Fibroblast of lung (primary cell): ENCODE measurements at regions not wholly inside any gene's neighbourhood (a gene's known extent, or its start where the extent isn't known, plus 50 kb on each side); places are given as distances from the start of the nearest gene placed in this dataset.

Experiments used
- DNase-seq, 2 donors: peaks; one replicate each; pipeline versions ENCODE4 v3.0.0 to v3.0.0-alpha.2; 2010; ENCODE audit warnings: low read depth in 2 of 2
- H2AFZ ChIP-seq: 2 replicates; pipeline ENCODE4 v1.5.1; 2012; ENCODE audit warnings: low read length, control low read depth, inconsistent platforms
- H3K27ac ChIP-seq: 2 replicates; pipeline ENCODE4 v1.5.1; 2011; ENCODE audit warnings: low read length, control low read depth; ENCODE audit not compliant: insufficient read depth
- H3K27me3 ChIP-seq: 2 replicates; pipeline ENCODE4 v1.5.1; 2011; ENCODE audit warnings: mild to moderate bottlenecking, low read length; ENCODE audit not compliant: control insufficient read depth, insufficient read depth
- H3K36me3 ChIP-seq: 2 replicates; pipeline ENCODE4 v1.5.1; 2011; ENCODE audit warnings: low read length; ENCODE audit not compliant: control insufficient read depth, insufficient read depth
- H3K4me1 ChIP-seq: 2 replicates; pipeline ENCODE4 v1.5.1; 2011; ENCODE audit warnings: low read length; ENCODE audit not compliant: control insufficient read depth, insufficient read depth; ENCODE audit errors: extremely low read depth
- H3K4me2 ChIP-seq: 2 replicates; pipeline ENCODE4 v1.5.1; 2011; ENCODE audit warnings: low read length, control low read depth; ENCODE audit not compliant: insufficient read depth; ENCODE audit errors: extremely low read depth
- H3K4me3 ChIP-seq, 4 experiments: fragments of 200-600 bp in 1 of 4; sonication (generic) in 1 of 4; replicated peaks in 1 of 4; 2 replicates each; pipeline ENCODE4 v1.5.1; 2011 to 2016; ENCODE audit warnings: low read length in 4 of 4, low read depth in 3 of 4, mild to moderate bottlenecking in 3 of 4, control low read depth in 2 of 4, inconsistent platforms in 1 of 4, mixed read lengths in 1 of 4; ENCODE audit not compliant: insufficient read depth in 1 of 4; ENCODE audit errors: control extremely low read depth in 1 of 4
- H3K79me2 ChIP-seq: 2 replicates; pipeline ENCODE4 v1.5.1; 2012; ENCODE audit warnings: mild to moderate bottlenecking, low read length, inconsistent platforms; ENCODE audit not compliant: control insufficient read depth, insufficient read depth
- H3K9ac ChIP-seq: 2 replicates; pipeline ENCODE4 v1.5.1; 2011; ENCODE audit warnings: mild to moderate bottlenecking, low read length, control low read depth; ENCODE audit not compliant: insufficient read depth
- H3K9me3 ChIP-seq: 2 replicates; pipeline ENCODE4 v1.5.1; 2012; ENCODE audit warnings: low read depth, low read length; ENCODE audit not compliant: control insufficient read depth, insufficient read depth
- H4K20me1 ChIP-seq: 2 replicates; pipeline ENCODE4 v1.5.1; 2011; ENCODE audit warnings: low read length; ENCODE audit not compliant: control insufficient read depth, insufficient read depth; ENCODE audit errors: extremely low read depth
- CTCF ChIP-seq, 2 donors: IDR thresholded peaks in 1 of 2; conservative IDR thresholded peaks in 1 of 2; 1 replicate in 1 of 2; 2 replicates in 1 of 2; pipeline ENCODE4 v1.5.1; 2011 to 2012; ENCODE audit warnings: low read length in 2 of 2, control low read depth in 1 of 2, inconsistent platforms in 1 of 2, low read depth in 1 of 2, mild to moderate bottlenecking in 1 of 2
- EZH2 ChIP-seq: IDR thresholded peaks from 2 replicates; pipeline ENCODE4 v1.5.1; 2012; ENCODE audit warnings: low read length, control low read depth, mild to moderate bottlenecking; ENCODE audit errors: missing control alignments

GRCh38 chr9:26748449-26749058 is 144.0 kb downstream of the CAAP1 start:
- no peaks in the 10 kb centered on the region for H3K79me2 ChIP-seq
- H3K4me3 ChIP-seq: no peak overlapping the region
- no peaks in the 10 kb centered on the region for H4K20me1 ChIP-seq
- no peak overlapping the region for H3K9ac ChIP-seq
- H3K4me2 ChIP-seq: no peak overlapping the region
- TF ChIP-seq CTCF (conservative IDR thresholded peaks at IDR 0.05 in 1 of 2, IDR thresholded peaks at IDR 0.05 in 1 of 2; ENCODE audit: low read depth in 1 of 2, low read length in 2 of 2) (no peak), EZH2 (no peak)
- no peak overlapping the region for H3K27ac ChIP-seq
- H3K36me3 ChIP-seq: no peaks in the 10 kb centered on the region
- no peak for DNase-seq
- H3K9me3 ChIP-seq: no peaks in the 10 kb centered on the region
- H3K4me1 ChIP-seq: no peaks in the 10 kb centered on the region
- H3K27me3 ChIP-seq: no peaks in the 10 kb centered on the region
- H2AFZ ChIP-seq: no peak overlapping the region

GRCh38 chr9:26747611-26748010 is 145.0 kb downstream of the CAAP1 start:
- Histone ChIP-seq H3K9me3 (no peaks in the 10 kb centered on the region), H3K36me3 (no peaks in the 10 kb centered on the region), H3K4me3 (no peak overlapping the region), H3K79me2 (no peaks in the 10 kb centered on the region), H3K9ac (no peak overlapping the region), H4K20me1 (no peaks in the 10 kb centered on the region), H3K27ac (no peak overlapping the region), H3K4me1 (no peaks in the 10 kb centered on the region), H2AFZ (no peak overlapping the region), H3K27me3 (no peaks in the 10 kb centered on the region), H3K4me2 (no peak overlapping the region)
- no peak for DNase-seq
- TF ChIP-seq EZH2 (no peak), CTCF (conservative IDR thresholded peaks at IDR 0.05 in 1 of 2, IDR thresholded peaks at IDR 0.05 in 1 of 2; ENCODE audit: low read depth in 1 of 2, low read length in 2 of 2) (no peak)

DNA sequence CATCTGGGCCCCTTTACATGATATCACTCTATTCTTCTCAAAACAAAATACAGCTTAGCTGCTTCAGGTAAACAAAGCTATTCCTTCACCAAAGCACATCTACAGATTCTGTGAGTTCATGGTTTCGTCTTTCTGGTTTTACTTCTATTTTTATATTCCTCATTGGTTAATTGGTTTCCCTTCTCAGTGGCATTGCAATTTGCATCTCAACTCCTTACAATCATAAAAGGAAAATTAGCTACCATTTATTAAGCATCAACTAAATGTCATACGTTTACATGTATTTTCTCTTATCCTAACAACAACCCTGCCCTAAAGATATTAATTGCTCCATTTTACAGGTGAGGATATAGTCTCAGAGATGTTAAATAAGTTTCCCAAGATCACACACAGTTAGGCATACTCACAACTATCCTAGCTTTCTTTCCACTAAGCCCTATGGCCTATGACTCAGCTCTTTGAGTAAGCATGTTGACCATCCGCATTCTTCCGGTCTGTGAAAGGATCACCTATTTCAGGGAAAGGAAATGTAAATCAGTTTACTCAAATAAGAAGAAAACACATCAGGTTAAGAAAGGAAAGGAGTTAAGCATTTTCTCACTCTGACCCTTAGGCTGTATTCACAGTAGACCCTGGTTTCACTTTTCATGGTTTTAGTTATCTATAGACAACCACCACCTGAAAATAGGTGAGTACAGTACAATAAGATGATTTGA is 146.1 kb downstream of the CAAP1 start:
- Histone ChIP-seq H3K9me3 (no peaks in the 10 kb centered on the region), H2AFZ (no peak overlapping the region), H3K4me1 (no peaks in the 10 kb centered on the region), H3K27me3 (no peaks in the 10 kb centered on the region), H4K20me1 (no peaks in the 10 kb centered on the region), H3K4me2 (no peak overlapping the region), H3K36me3 (no peaks in the 10 kb centered on the region), H3K79me2 (no peaks in the 10 kb centered on the region), H3K27ac (no peak overlapping the region), H3K9ac (no peak overlapping the region), H3K4me3 (no peak overlapping the region)
- TF ChIP-seq CTCF (conservative IDR thresholded peaks at IDR 0.05 in 1 of 2, IDR thresholded peaks at IDR 0.05 in 1 of 2; ENCODE audit: low read depth in 1 of 2, low read length in 2 of 2) (no peak), EZH2 (no peak)
- peak; percentile 4 to 35 for DNase-seq
